ENCODE measurements at regions not wholly inside any gene's neighbourhood (a gene's known extent, or its start where the extent isn't known, plus 50 kb on each side); places are given as distances from the start of the nearest gene placed in this dataset.

GRCh38 chr18:76616373-76616772, 121.3 kb upstream of the ZNF516 start:
- Histone ChIP-seq H2BK20ac (ENCODE audit: low read depth, low read length, poor library complexity, severe bottlenecking) (no peak overlapping the region), H4K8ac (replicated peaks; ENCODE audit: insufficient read length, low read depth, low read length) (no peak overlapping the region), H3K4me2 (ENCODE audit: insufficient read depth, insufficient read length, low read length) (no peak overlapping the region), H3K14ac (ENCODE audit: insufficient read depth, low read length) (no peak overlapping the region), H4K20me1 (ENCODE audit: control insufficient read depth, insufficient read depth, insufficient read length) (no peaks in the 10 kb centered on the region), H3K27ac (ENCODE audit: insufficient read length, low read depth, low read length) (no peak overlapping the region), H3K79me2 (ENCODE audit: insufficient read depth, low read length) (no peaks in the 10 kb centered on the region), H2BK15ac (ENCODE audit: low read depth, low read length) (no peak overlapping the region), H2BK12ac (ENCODE audit: insufficient read length, low read depth, low read length) (no peak overlapping the region), H2BK120ac (ENCODE audit: low read depth, low read length, poor library complexity, severe bottlenecking) (no peak overlapping the region), H2AFZ (ENCODE audit: low read length) (no peak overlapping the region), H2AK5ac (ENCODE audit: insufficient read length, low read length) (no peak overlapping the region), H3K18ac (ENCODE audit: insufficient read length, low read depth, low read length) (no peak overlapping the region), H3K9me3 (ENCODE audit: control insufficient read depth, low read depth, low read length) (no peaks in the 10 kb centered on the region), H3K4me1 (ENCODE audit: insufficient read depth, low read length) (peaks cover 2% of the 10 kb centered on the region; the same call in 1 of the 2 replicates), H2BK5ac (ENCODE audit: insufficient read length, low read length) (no peak overlapping the region), H4K91ac (ENCODE audit: insufficient read length, low read depth, low read length) (no peak overlapping the region), H4K5ac (ENCODE audit: insufficient read length, low read depth, low read length) (no peak overlapping the region), H3K23me2 (ENCODE audit: insufficient read length, low read depth, low read length, poor library complexity, severe bottlenecking) (peaks cover 8% of the 10 kb centered on the region), H3K27me3 (ENCODE audit: insufficient read depth, low read length) (no peaks in the 10 kb centered on the region), H3K4ac (ENCODE audit: low read depth, low read length) (no peak overlapping the region), H3K9ac (ENCODE audit: extremely low read depth, insufficient read length, low read length) (no peak overlapping the region), H3K79me1 (ENCODE audit: insufficient read depth, low read depth, low read length, poor library complexity, severe bottlenecking) (no peaks in the 10 kb centered on the region), H3T11ph (ENCODE audit: low read length) (no peak overlapping the region), H3K23ac (ENCODE audit: insufficient read length, low read depth, low read length) (no peak overlapping the region), H3K56ac (ENCODE audit: insufficient read length, low read depth, low read length) (no peak overlapping the region)
- Mint-ChIP-seq H3K27me3 (ENCODE audit: low read depth) (peaks cover 27% of the 10 kb centered on the region), H3K36me3 (ENCODE audit: insufficient read depth in 1 of 3, low read depth in 3 of 3) (peaks cover 0 to 4% (median 0%) of the 10 kb centered on the region in 3 experiments; a peak in 1 of 7 replicates), H3K4me1 (peaks cover 45% of the 10 kb centered on the region in 2 experiments), H3K27ac (no peak overlapping the region), H3K4me3 (no peak overlapping the region), H3K9me3 (peaks cover 0 to under 1% of the 10 kb centered on the region in 2 experiments; a peak in 3 of 5 replicates)
- TF ChIP-seq CTCF (conservative IDR thresholded peaks at IDR 0.05) = no peak
- no peak for DNase-seq
- no CpG with 5 or more reads among the region's 7 CpGs for WGBS (ENCODE audit: extremely low coverage, insufficient read length, low lambda C conversion rate)
